HUES64 (cell line): ENCODE measurements at regions not wholly inside any gene's neighbourhood (a gene's known extent, or its start where the extent isn't known, plus 50 kb on each side); places are given as distances from the start of the nearest gene placed in this dataset.
"Not testable (repeated sequence)": the region's sequence is repeated elsewhere in the genome, so short reads cannot be mapped to it uniquely, and the experiment has no call there.

Source experiments
- H3K27ac ChIP-seq: 2 replicates; pipeline ENCODE4 v1.7.0; 2013; ENCODE audit warnings: low read depth, low read length, inconsistent platforms
- H3K27me3 ChIP-seq: 2 replicates; pipeline ENCODE4 v1.6.1; 2013; ENCODE audit warnings: mild to moderate bottlenecking, low read length; ENCODE audit not compliant: insufficient read depth
- H3K36me3 ChIP-seq: 2 replicates; pipeline ENCODE4 v1.6.1; 2013; ENCODE audit warnings: mild to moderate bottlenecking, low read length; ENCODE audit not compliant: insufficient read depth
- H3K4me1 ChIP-seq: 2 replicates; pipeline ENCODE4 v1.6.1; 2013; ENCODE audit warnings: mild to moderate bottlenecking, low read length, moderate library complexity; ENCODE audit not compliant: insufficient read depth
- H3K4me3 ChIP-seq: 2 replicates; pipeline ENCODE4 v1.5.1; 2013; ENCODE audit warnings: mild to moderate bottlenecking, low read length, moderate library complexity
- H3K9ac ChIP-seq: 2 replicates; pipeline ENCODE4 v1.6.1; 2013; ENCODE audit warnings: mild to moderate bottlenecking, low read depth, low read length
- H3K9me3 ChIP-seq: 2 replicates; pipeline ENCODE4 v1.6.1; 2013; ENCODE audit warnings: low read depth, low read length; ENCODE audit not compliant: insufficient read depth
- WGBS: fragments of 150-250, 120-280 bp; methylation state at CpG from one replicate; pipeline ENCODE4 v1.1.7; 2013; ENCODE audit warnings: missing lambda C conversion rate; 5-methylcytosine and 5-hydroxymethylcytosine counted together

DNA sequence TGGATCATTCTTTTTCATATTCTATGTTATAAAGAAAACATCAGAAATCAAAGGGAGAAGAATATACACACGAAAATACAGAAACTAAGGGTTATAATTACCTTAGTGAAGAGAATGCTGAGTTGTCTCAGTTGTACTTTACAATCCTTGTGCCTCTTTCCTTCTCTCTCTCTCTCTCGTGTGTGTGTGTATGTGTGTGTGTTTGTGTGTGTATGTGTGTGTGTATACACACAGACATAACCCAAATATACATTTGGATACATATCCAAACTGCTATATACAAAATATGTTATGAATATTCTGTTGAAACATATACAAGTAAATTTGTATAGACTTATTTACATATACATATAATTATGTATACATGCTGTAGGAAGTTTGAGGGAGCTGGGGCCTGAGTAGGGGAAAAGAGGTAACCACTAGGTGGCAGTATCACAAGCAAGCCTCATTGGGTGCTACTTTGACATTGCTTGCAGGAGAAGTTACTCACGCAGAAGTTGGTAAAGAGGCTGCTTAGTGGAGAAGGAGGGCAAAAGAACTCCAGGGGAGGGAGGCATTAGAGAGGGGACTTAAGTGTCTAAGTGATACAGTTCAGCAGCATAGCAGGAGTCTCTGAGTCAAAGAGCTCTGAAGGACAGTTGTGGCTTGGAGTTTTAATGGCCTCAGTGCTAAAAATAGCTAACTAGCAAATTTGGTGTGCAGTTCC, 465.1 kb upstream of the PCDH20 start:
- Histone ChIP-seq H3K9ac (no peak overlapping the region), H3K27ac (no peak overlapping the region), H3K9me3 (peaks cover 25% of the 10 kb centered on the region; the same call in 1 of the 2 replicates), H3K4me3 (no peak overlapping the region), H3K4me1 (no peaks in the 10 kb centered on the region), H3K36me3 (no peaks in the 10 kb centered on the region), H3K27me3 (no peaks in the 10 kb centered on the region)
- 26% methylated on average over 1 of the region's 3 CpGs for WGBS

- not testable (repeated sequence) for H3K27me3 ChIP-seq, H3K4me1 ChIP-seq, H3K27ac ChIP-seq, H3K36me3 ChIP-seq, H3K9ac ChIP-seq, H3K4me3 ChIP-seq
- WGBS, result 97% methylated on average over 4 of the region's 4 CpGs
- H3K9me3 ChIP-seq, result peaks cover 28% of the 10 kb centered on the region
Observed at GRCh38 chr13:61878565-61878964, 462.9 kb upstream of the PCDH20 start.

DNA sequence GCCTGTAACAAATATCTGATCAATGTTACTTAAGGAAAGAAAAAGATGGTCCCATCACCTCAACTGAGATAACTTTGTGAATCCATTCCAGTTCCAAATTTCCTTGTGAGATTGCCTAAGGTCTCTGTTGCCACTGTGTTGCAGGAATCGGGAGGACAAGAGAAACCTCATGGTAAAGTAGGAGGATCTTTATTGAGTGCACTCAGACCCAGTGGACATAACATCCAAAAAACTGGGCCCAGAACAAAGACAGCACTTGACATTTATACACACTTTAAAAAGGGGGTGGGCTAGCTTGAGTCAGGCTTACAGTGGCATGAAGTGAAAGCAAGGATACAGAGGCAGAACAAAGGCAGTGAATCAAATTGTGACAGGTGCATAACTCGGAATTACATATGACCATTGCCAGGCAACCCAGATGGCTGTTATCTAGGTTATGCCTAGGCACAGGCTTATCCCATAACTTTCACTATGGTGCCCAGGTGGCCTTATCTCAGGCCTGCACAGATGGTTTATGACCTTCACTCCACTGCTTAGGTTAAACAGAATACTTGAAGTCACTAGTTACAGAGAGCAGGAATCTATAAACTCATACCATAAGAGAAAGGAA, 459.4 kb upstream of the PCDH20 start:
- Histone ChIP-seq H3K9ac (no peak overlapping the region), H3K36me3 (no peaks in the 10 kb centered on the region), H3K27ac (no peak overlapping the region), H3K4me3 (no peak overlapping the region), H3K4me1 (no peaks in the 10 kb centered on the region), H3K9me3 (peaks cover 31% of the 10 kb centered on the region), H3K27me3 (no peaks in the 10 kb centered on the region)
- WGBS, result 96% methylated on average over 2 of the region's 2 CpGs

DNA sequence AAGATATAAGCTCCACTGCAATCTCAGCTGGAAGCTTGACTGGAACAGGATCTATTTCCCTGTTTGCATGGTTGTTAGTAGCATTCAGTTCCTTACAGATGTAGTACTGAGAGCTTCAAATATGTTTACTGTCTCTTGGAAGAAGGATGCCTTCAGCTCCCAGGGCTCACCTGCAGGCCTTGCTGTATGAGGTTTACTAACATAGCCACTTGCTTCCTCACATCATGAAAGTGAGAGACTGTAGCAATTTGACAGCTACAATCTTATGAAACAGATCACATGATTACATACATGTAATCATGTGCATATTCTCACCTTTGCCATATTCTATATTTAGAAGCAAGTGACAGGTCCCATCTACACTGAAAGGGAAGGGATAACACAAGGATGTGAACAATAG, 458.1 kb upstream of the PCDH20 start:
- Histone ChIP-seq H3K4me1 (no peaks in the 10 kb centered on the region), H3K27me3 (no peaks in the 10 kb centered on the region), H3K4me3 (no peak overlapping the region), H3K36me3 (no peaks in the 10 kb centered on the region), H3K9ac (no peak overlapping the region), H3K27ac (no peak overlapping the region), H3K9me3 (peaks cover 22% of the 10 kb centered on the region)

GRCh38 chr13:61857198-61857597, 441.5 kb upstream of the PCDH20 start:
- no peaks in the 10 kb centered on the region for H3K27me3 ChIP-seq
- H3K4me3 ChIP-seq, result no peak overlapping the region
- H3K4me1 ChIP-seq, result no peaks in the 10 kb centered on the region
- WGBS, result 98% methylated on average over 3 of the region's 3 CpGs
- H3K9me3 ChIP-seq, result no peaks in the 10 kb centered on the region
- no peaks in the 10 kb centered on the region for H3K36me3 ChIP-seq
- H3K9ac ChIP-seq, result no peak overlapping the region
- no peak overlapping the region for H3K27ac ChIP-seq

GRCh38 chr13:61852116-61852619, 436.5 kb upstream of the PCDH20 start:
- WGBS, result 91% methylated on average over 4 of the region's 5 CpGs
- Histone ChIP-seq H3K4me1 (no peaks in the 10 kb centered on the region), H3K36me3 (no peaks in the 10 kb centered on the region), H3K9me3 (no peaks in the 10 kb centered on the region), H3K4me3 (no peak overlapping the region), H3K9ac (no peak overlapping the region), H3K27me3 (no peaks in the 10 kb centered on the region), H3K27ac (no peak overlapping the region)

DNA sequence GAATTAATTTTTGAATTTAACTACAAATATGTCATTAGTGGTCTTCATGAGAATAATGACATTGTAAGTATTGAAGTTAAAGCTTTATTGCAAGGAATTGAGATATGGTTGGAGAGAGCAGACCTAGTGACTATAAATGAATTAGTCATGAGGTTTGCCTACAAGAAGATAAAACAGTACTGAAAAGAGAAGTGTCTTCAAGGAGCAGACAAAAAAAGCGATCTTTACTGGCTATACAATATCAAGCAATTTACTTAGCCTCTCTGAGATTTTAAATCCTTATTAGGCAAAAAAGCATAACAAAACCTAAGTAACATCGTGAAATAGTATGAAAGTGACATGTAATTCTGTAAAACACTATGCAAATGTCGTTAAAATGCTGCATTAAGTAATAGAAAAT, 435.1 kb upstream of the PCDH20 start:
- Histone ChIP-seq H3K9me3 (no peaks in the 10 kb centered on the region), H3K4me3 (no peak overlapping the region), H3K36me3 (no peaks in the 10 kb centered on the region), H3K27ac (no peak overlapping the region), H3K9ac (no peak overlapping the region), H3K4me1 (no peaks in the 10 kb centered on the region), H3K27me3 (no peaks in the 10 kb centered on the region)
- 94% methylated on average over 2 of the region's 3 CpGs for WGBS

GRCh38 chr13:61838568-61838967, 422.9 kb upstream of the PCDH20 start:
- Histone ChIP-seq H3K36me3 (no peaks in the 10 kb centered on the region), H3K9me3 (no peaks in the 10 kb centered on the region), H3K27me3 (no peaks in the 10 kb centered on the region), H3K9ac (no peak overlapping the region), H3K4me1 (no peaks in the 10 kb centered on the region), H3K4me3 (no peak overlapping the region), H3K27ac (no peak overlapping the region)
- WGBS, result 92% methylated on average over 2 of the region's 2 CpGs

GRCh38 chr13:61833228-61833627, 417.6 kb upstream of the PCDH20 start:
- H3K4me1 ChIP-seq, result peaks cover 4% of the 10 kb centered on the region; the same call in 1 of the 2 replicates
- H3K27ac ChIP-seq, result no peak overlapping the region
- H3K4me3 ChIP-seq, result no peak overlapping the region
- H3K36me3 ChIP-seq, result no peaks in the 10 kb centered on the region
- no peaks in the 10 kb centered on the region for H3K9me3 ChIP-seq
- 100% methylated on average over 1 of the region's 3 CpGs for WGBS
- H3K27me3 ChIP-seq, result no peaks in the 10 kb centered on the region
- H3K9ac ChIP-seq, result no peak overlapping the region

- Histone ChIP-seq H3K9me3 (no peaks in the 10 kb centered on the region), H3K4me1 (peaks cover 4% of the 10 kb centered on the region; the same call in 1 of the 2 replicates), H3K4me3 (no peak overlapping the region), H3K9ac (no peak overlapping the region), H3K27ac (no peak overlapping the region), H3K27me3 (no peaks in the 10 kb centered on the region), H3K36me3 (no peaks in the 10 kb centered on the region)
- WGBS, result 79% methylated on average over 2 of the region's 2 CpGs
Observed at GRCh38 chr13:61831026-61831425, 415.4 kb upstream of the PCDH20 start.

DNA sequence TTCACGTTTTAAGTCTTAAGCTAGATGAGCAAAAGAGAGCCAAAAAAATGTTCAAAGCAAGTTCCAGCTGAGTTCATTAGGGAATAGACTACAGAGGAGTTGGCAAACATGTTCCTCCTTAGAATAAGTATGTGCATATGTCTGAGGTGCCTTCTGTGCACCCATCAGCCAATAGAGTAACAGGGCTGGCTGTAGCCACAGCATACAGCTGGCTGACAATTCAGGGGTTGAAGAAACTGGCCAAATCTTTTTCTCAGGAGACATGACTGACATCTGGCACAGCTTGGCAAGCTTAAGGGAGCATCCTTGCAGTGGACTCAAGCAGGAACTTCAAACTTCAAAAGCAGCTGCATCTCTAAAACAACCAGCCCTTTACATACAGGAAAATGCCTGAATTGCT, 414.8 kb upstream of the PCDH20 start:
- no peaks in the 10 kb centered on the region for H3K9me3 ChIP-seq
- H3K4me3 ChIP-seq, result no peak overlapping the region
- 84% methylated on average over 1 of the region's 1 CpG for WGBS
- no peaks in the 10 kb centered on the region for H3K27me3 ChIP-seq
- H3K27ac ChIP-seq, result no peak overlapping the region
- no peak overlapping the region for H3K9ac ChIP-seq
- H3K4me1 ChIP-seq, result peaks cover 4% of the 10 kb centered on the region; the same call in 1 of the 2 replicates
- no peaks in the 10 kb centered on the region for H3K36me3 ChIP-seq
